B cell (primary cell): ENCODE measurements at regions not wholly inside any gene's neighbourhood (a gene's known extent, or its start where the extent isn't known, plus 50 kb on each side); places are given as distances from the start of the nearest gene placed in this dataset.

Experiments
- ATAC-seq: fragments of 200-7000 bp; cut with Tn5 transposase; one replicate; pipeline ENCODE4 v1.10.0; 2021; ENCODE audit warnings: low read depth, mild to moderate bottlenecking, moderate number of reproducible peaks, moderate library complexity
- CTCF ChIA-PET: fragments of 350-600 bp; sonication (Branson Sonifier 250); formaldehyde crosslinking; loops from one replicate; lab custom pipeline; 2021; ENCODE audit warnings: antibody characterized with exemption, inconsistent platforms; lab: Charles Lee
- POLR2A ChIA-PET: fragments of 350-600 bp; sonication (Branson Sonifier 250); formaldehyde crosslinking; loops from one replicate; lab custom pipeline; 2021; ENCODE audit warnings: antibody characterized with exemption; lab: Charles Lee
- DNase-seq: peaks from one replicate; pipeline ENCODE4 v3.0.0; 2013
- H2AFZ ChIP-seq: 2 replicates; pipeline ENCODE4 v1.6.1; 2012; ENCODE audit warnings: mild to moderate bottlenecking, low read depth, low read length; ENCODE audit not compliant: insufficient read depth, poor library complexity, severe bottlenecking
- H3K27ac ChIP-seq, 2 donors: 1 replicate in 1 of 2; 2 replicates in 1 of 2; pipeline ENCODE4 v1.5.1; 2012 to 2013; ENCODE audit warnings: low read length in 2 of 2, mild to moderate bottlenecking in 2 of 2, moderate library complexity in 1 of 2
- H3K27me3 ChIP-seq, 4 experiments: fragments of 200-600 bp in 1 of 4; sonication (generic) in 1 of 4; replicated peaks in 1 of 4; 1 replicate in 2 of 4; 2 replicates in 2 of 4; pipeline versions ENCODE4 v1.6.1 to v1.7.0; 2013 to 2016; ENCODE audit warnings: low read length in 3 of 4, mild to moderate bottlenecking in 2 of 4, mixed read lengths in 1 of 4, moderate library complexity in 1 of 4; ENCODE audit not compliant: insufficient read depth in 4 of 4, control insufficient read depth in 3 of 4; ENCODE audit errors: control extremely low read depth in 1 of 4
- H3K36me3 ChIP-seq, 2 experiments: replicated peaks in 1 of 2; 1 replicate in 1 of 2; 2 replicates in 1 of 2; pipeline versions ENCODE4 v1.6.1 to v1.7.1; 2013; ENCODE audit warnings: low read length in 1 of 2; ENCODE audit not compliant: insufficient read depth in 2 of 2, control insufficient read depth in 1 of 2; ENCODE audit errors: control extremely low read depth in 1 of 2, extremely low read depth in 1 of 2
- H3K4me1 ChIP-seq, 2 donors: fragments of 200-600 bp in 1 of 2; sonication (generic) in 1 of 2; 1 replicate in 1 of 2; 2 replicates in 1 of 2; pipeline versions ENCODE4 v1.5.1 to v1.6.1; 2013 to 2017; ENCODE audit warnings: low read length in 2 of 2; ENCODE audit not compliant: control insufficient read depth in 2 of 2, insufficient read depth in 2 of 2
- H3K4me2 ChIP-seq: replicated peaks from 2 replicates; pipeline ENCODE3; 2012; ENCODE audit warnings: mild to moderate bottlenecking, low read depth, low read length; ENCODE audit not compliant: poor library complexity, severe bottlenecking
- H3K4me3 ChIP-seq, 5 experiments: fragments of 200-600 bp in 1 of 5; sonication (generic) in 1 of 5; 1 replicate in 3 of 5; 2 replicates in 2 of 5; pipeline versions ENCODE4 v1.5.1 to v1.7.0; 2011 to 2016; ENCODE audit warnings: low read length in 4 of 5, mild to moderate bottlenecking in 4 of 5, low read depth in 2 of 5, control low read depth in 1 of 5, moderate library complexity in 1 of 5; ENCODE audit not compliant: insufficient read depth in 1 of 5; ENCODE audit errors: control extremely low read depth in 1 of 5, extremely low read depth in 1 of 5
- H3K79me2 ChIP-seq: fragments of 200-600 bp; sonication (generic); one replicate; pipeline ENCODE4 v1.6.0; 2016; ENCODE audit warnings: low read length; ENCODE audit not compliant: control insufficient read depth, insufficient read depth
- H3K9ac ChIP-seq: fragments of 200-600 bp; sonication (generic); 2 replicates; pipeline ENCODE4 v1.6.1; 2017; ENCODE audit warnings: mild to moderate bottlenecking, low read length, moderate library complexity
- H3K9me3 ChIP-seq, 3 donors: one replicate each; pipeline versions ENCODE4 v1.6.1 to v1.7.1; 2013; ENCODE audit warnings: low read length in 2 of 3; ENCODE audit not compliant: control insufficient read depth in 2 of 3, insufficient read depth in 1 of 3; ENCODE audit errors: control extremely low read depth in 1 of 3
- H4K20me1 ChIP-seq: 2 replicates; pipeline ENCODE4 v1.6.0; 2012; ENCODE audit warnings: mild to moderate bottlenecking, low read length; ENCODE audit not compliant: insufficient read depth, control insufficient read depth, poor library complexity, severe bottlenecking
- H3K27ac Mint-ChIP-seq: one replicate; pipeline ENCODE4 v1.8.0; 2021; ENCODE audit warnings: mixed read lengths
- H3K27me3 Mint-ChIP-seq: one replicate; pipeline ENCODE4 v1.8.0; 2021; ENCODE audit warnings: mixed read lengths
- H3K4me1 Mint-ChIP-seq: one replicate; pipeline ENCODE4 v1.8.0; 2021; ENCODE audit warnings: mixed read lengths
- H3K4me3 Mint-ChIP-seq: one replicate; pipeline ENCODE4 v1.8.0; 2021; ENCODE audit warnings: mixed read lengths
- H3K9me3 Mint-ChIP-seq: one replicate; pipeline ENCODE4 v1.8.0; 2022; ENCODE audit warnings: mixed read lengths; ENCODE audit not compliant: insufficient read depth
- CTCF ChIP-seq: fragments of 200-600 bp; IDR thresholded peaks from one replicate; pipeline ENCODE4 v1.8.0; 2022; ENCODE audit warnings: antibody characterized with exemption, mild to moderate bottlenecking
- EZH2 ChIP-seq: IDR thresholded peaks from 2 replicates; pipeline ENCODE4 v1.6.1; 2012; ENCODE audit warnings: borderline replicate concordance, low read depth, mild to moderate bottlenecking, moderate library complexity, low read length; ENCODE audit not compliant: insufficient read depth, poor library complexity, severe bottlenecking
- WGBS: methylation state at CpG from one replicate; pipeline ENCODE4 v1.1.5; 2013; ENCODE audit warnings: missing lambda C conversion rate; ENCODE audit not compliant: insufficient coverage; 5-methylcytosine and 5-hydroxymethylcytosine counted together
- intact Hi-C: fragments of 100-400 bp; cut with micrococcal nuclease; formaldehyde crosslinking; loops from one replicate; pipeline ENCODE4 v1.10.0; 2022

GRCh38 chr5:143691287-143691944 lies 120.5 kb upstream of the HMHB1 start:
- Histone ChIP-seq H3K36me3 (no peaks in the 10 kb centered on the region), H3K9me3 (peaks cover 0 to 14% (median 3%) of the 10 kb centered on the region in 3 donors), H3K79me2 (no peaks in the 10 kb centered on the region), H2AFZ (no peak overlapping the region), H3K27ac (no peak overlapping the region), H3K4me3 (no peak overlapping the region), H3K4me2 (no peak overlapping the region), H4K20me1 (no peaks in the 10 kb centered on the region), H3K9ac (no peak overlapping the region), H3K27me3 (no peaks in the 10 kb centered on the region), H3K4me1 (no peaks in the 10 kb centered on the region)
- POLR2A ChIA-PET, result no interaction called here
- TF ChIP-seq CTCF (no peak), EZH2 (no peak)
- Mint-ChIP-seq H3K4me1 (no peaks in the 10 kb centered on the region), H3K27ac (no peak overlapping the region), H3K4me3 (no peak overlapping the region), H3K27me3 (no peaks in the 10 kb centered on the region), H3K9me3 (peaks cover 5% of the 10 kb centered on the region)
- CTCF ChIA-PET, result no interaction called here
- ATAC-seq (no peak), DNase-seq (no peak)
- intact Hi-C loops, result no loop called here
- no CpG with 5 or more reads among the region's 3 CpGs for WGBS

DNA sequence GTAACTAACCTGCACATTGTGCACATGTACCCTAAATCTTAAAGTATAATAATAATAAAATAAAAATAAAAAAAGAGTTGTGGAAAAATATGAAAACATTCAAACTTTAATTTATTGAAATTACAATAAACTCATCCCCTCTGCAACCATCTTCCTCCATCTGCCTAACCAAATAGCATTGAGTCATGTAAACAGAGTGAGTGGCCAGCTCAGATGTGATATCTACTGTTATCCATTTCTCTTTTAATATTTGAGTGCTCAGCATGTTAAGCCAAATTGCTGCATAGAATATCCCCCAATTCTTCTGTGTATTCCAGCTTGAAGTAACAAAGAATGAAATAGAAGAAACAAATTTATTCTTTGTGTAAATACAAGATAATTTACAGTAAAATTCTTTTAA lies 124.4 kb upstream of the HMHB1 start:
- Histone ChIP-seq H3K36me3 (no peaks in the 10 kb centered on the region), H4K20me1 (no peaks in the 10 kb centered on the region), H3K4me3 (no peak overlapping the region), H3K27me3 (no peaks in the 10 kb centered on the region), H2AFZ (no peak overlapping the region), H3K9ac (no peak overlapping the region), H3K9me3 (peaks cover 0 to 14% (median 3%) of the 10 kb centered on the region in 3 donors), H3K4me1 (no peaks in the 10 kb centered on the region), H3K27ac (no peak overlapping the region), H3K79me2 (no peaks in the 10 kb centered on the region), H3K4me2 (no peak overlapping the region)
- intact Hi-C loops, result no loop called here
- H3K27me3 Mint-ChIP-seq, result no peaks in the 10 kb centered on the region
- CTCF ChIA-PET, result no interaction called here
- TF ChIP-seq EZH2 (no peak), CTCF (no peak)
- peaks cover 5% of the 10 kb centered on the region for H3K9me3 Mint-ChIP-seq
- no peak overlapping the region for H3K4me3 Mint-ChIP-seq
- ATAC-seq (no peak), DNase-seq (no peak)
- no peaks in the 10 kb centered on the region for H3K4me1 Mint-ChIP-seq
- POLR2A ChIA-PET, result no interaction called here
- H3K27ac Mint-ChIP-seq, result no peak overlapping the region
